ENCODE measurements at regions not wholly inside any gene's neighbourhood (a gene's known extent, or its start where the extent isn't known, plus 50 kb on each side); places are given as distances from the start of the nearest gene placed in this dataset.
"Not testable (repeated sequence)": the region's sequence is repeated elsewhere in the genome, so short reads cannot be mapped to it uniquely, and the experiment has no call there.

DNA sequence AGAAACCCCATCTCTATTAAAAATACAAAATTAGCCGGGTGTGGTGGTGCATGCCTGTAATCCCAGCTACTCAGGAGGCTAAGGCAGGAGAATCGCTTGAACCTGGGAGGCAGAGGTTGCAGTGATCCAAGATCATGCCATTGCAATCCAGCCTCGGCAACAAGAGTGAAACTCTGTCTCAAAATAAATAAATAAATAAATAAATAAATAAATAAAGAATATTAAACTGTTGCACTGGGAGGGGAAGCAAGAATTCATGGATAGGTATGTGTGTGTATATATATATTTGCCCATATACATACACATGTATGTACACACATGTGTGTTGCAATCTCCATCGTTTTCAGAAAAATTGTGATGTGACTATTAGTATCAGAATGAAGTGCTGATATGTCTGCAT, 231.4 kb downstream of the CPS1 start:
- TF ChIP-seq EZH2phosphoT487 (IDR thresholded peaks at IDR 0.05; ENCODE audit: low read length) = not testable (repeated sequence)
- TF ChIP-seq, protein P1, sequence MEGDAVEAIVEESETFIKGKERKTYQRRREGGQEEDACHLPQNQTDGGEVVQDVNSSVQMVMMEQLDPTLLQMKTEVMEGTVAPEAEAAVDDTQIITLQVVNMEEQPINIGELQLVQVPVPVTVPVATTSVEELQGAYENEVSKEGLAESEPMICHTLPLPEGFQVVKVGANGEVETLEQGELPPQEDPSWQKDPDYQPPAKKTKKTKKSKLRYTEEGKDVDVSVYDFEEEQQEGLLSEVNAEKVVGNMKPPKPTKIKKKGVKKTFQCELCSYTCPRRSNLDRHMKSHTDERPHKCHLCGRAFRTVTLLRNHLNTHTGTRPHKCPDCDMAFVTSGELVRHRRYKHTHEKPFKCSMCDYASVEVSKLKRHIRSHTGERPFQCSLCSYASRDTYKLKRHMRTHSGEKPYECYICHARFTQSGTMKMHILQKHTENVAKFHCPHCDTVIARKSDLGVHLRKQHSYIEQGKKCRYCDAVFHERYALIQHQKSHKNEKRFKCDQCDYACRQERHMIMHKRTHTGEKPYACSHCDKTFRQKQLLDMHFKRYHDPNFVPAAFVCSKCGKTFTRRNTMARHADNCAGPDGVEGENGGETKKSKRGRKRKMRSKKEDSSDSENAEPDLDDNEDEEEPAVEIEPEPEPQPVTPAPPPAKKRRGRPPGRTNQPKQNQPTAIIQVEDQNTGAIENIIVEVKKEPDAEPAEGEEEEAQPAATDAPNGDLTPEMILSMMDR (IDR thresholded peaks at IDR 0.05; ENCODE audit: low read length) = not testable (repeated sequence)
